BE2C (cell line): ENCODE measurements at regions not wholly inside any gene's neighbourhood (a gene's known extent, or its start where the extent isn't known, plus 50 kb on each side); places are given as distances from the start of the nearest gene placed in this dataset.
A peak's percentile ranks its signal among the peaks of the same experiment; 100 is the strongest.
"Not testable (repeated sequence)": the region's sequence is repeated elsewhere in the genome, so short reads cannot be mapped to it uniquely, and the experiment has no call there.

ENCODE experiments used
- DNase-seq: peaks from one replicate; pipeline ENCODE4 v3.0.0-alpha.2; 2020
- H3K27me3 ChIP-seq: fragments of 250-450 bp; sonication (Bioruptor Pico); 2 replicates; pipeline ENCODE4 v1.5.1; 2020; ENCODE audit warnings: mild to moderate bottlenecking
- H3K36me3 ChIP-seq: fragments of 250-450 bp; sonication (Bioruptor Pico); 2 replicates; pipeline ENCODE4 v1.5.1; 2020; ENCODE audit warnings: mild to moderate bottlenecking
- H3K4me1 ChIP-seq: fragments of 250-450 bp; sonication (Bioruptor Pico); 2 replicates; pipeline ENCODE4 v1.5.1; 2020
- H3K4me3 ChIP-seq: 2 replicates; pipeline ENCODE4 v1.5.1; 2011; ENCODE audit warnings: low read depth, low read length
- H3K9me3 ChIP-seq: fragments of 250-450 bp; sonication (Bioruptor Pico); 2 replicates; pipeline ENCODE4 v1.5.1; 2020
- CTCF ChIP-seq: IDR thresholded peaks from 2 replicates; pipeline ENCODE4 v1.5.1; 2012; ENCODE audit warnings: mild to moderate bottlenecking, low read depth, low read length

- Histone ChIP-seq H3K9me3 (no peaks in the 10 kb centered on the region), H3K27me3 (no peaks in the 10 kb centered on the region; the same call in 1 of the 2 replicates), H3K4me3 (no peak overlapping the region), H3K36me3 (no peaks in the 10 kb centered on the region), H3K4me1 (no peaks in the 10 kb centered on the region)
- no peak for DNase-seq
- peak; percentile 60 for TF ChIP-seq CTCF
Observed at GRCh38 chr1:200258447-200259375, 151.1 kb downstream of the ZNF281 start.

GRCh38 chr1:200257235-200257634, 152.6 kb downstream of the ZNF281 start:
- H3K27me3 ChIP-seq: 0 out of 2 replicates have a peak, but pooled peaks cover 4% of the 10 kb centered on the region
- H3K9me3 ChIP-seq: no peaks in the 10 kb centered on the region
- no peaks in the 10 kb centered on the region for H3K36me3 ChIP-seq
- DNase-seq: no peak
- H3K4me3 ChIP-seq: no peak overlapping the region
- no peaks in the 10 kb centered on the region for H3K4me1 ChIP-seq
- TF ChIP-seq CTCF: no peak

- not testable (repeated sequence) for H3K9me3 ChIP-seq, DNase-seq, H3K4me1 ChIP-seq, H3K4me3 ChIP-seq, H3K36me3 ChIP-seq
- H3K27me3 ChIP-seq: peaks cover 19% of the 10 kb centered on the region
Observed at GRCh38 chr1:200254602-200255001, 155.2 kb downstream of the ZNF281 start.

GRCh38 chr1:200253774-200254495, 155.9 kb downstream of the ZNF281 start:
- peaks cover 23% of the 10 kb centered on the region for H3K27me3 ChIP-seq
- no peak overlapping the region for H3K4me3 ChIP-seq
- H3K36me3 ChIP-seq: no peaks in the 10 kb centered on the region
- no peak for TF ChIP-seq CTCF
- no peaks in the 10 kb centered on the region for H3K4me1 ChIP-seq
- no peak for DNase-seq
- no peaks in the 10 kb centered on the region for H3K9me3 ChIP-seq

GRCh38 chr1:200252531-200252930, 157.3 kb downstream of the ZNF281 start:
- no peaks in the 10 kb centered on the region for H3K9me3 ChIP-seq
- H3K36me3 ChIP-seq: no peaks in the 10 kb centered on the region
- TF ChIP-seq CTCF: no peak
- no peak overlapping the region for H3K4me3 ChIP-seq
- no peak for DNase-seq
- no peaks in the 10 kb centered on the region for H3K4me1 ChIP-seq
- peaks cover 37% of the 10 kb centered on the region for H3K27me3 ChIP-seq

GRCh38 chr1:200250469-200250868, 159.4 kb downstream of the ZNF281 start:
- no peak for DNase-seq
- Histone ChIP-seq H3K27me3 (peaks cover 58% of the 10 kb centered on the region), H3K36me3 (no peaks in the 10 kb centered on the region), H3K4me3 (no peak overlapping the region), H3K4me1 (no peaks in the 10 kb centered on the region), H3K9me3 (no peaks in the 10 kb centered on the region)
- TF ChIP-seq CTCF: no peak
